ENCODE measurements at regions not wholly inside any gene's neighbourhood (a gene's known extent, or its start where the extent isn't known, plus 50 kb on each side); places are given as distances from the start of the nearest gene placed in this dataset.

- H3K18ac ChIP-seq (ENCODE audit: low read length): no peak overlapping the region
- WGBS, 2 donors (ENCODE audit: extremely low coverage in 2 of 2, insufficient read length in 2 of 2, insufficient replicate concordance in 1 of 2): no CpG with 5 or more reads among the region's 3 CpGs
These were observed 795.6 kb downstream of the REEP3 start for GRCh38 chr10:64316833-64317232.

GRCh38 chr10:64320448-64320847 lies 799.2 kb downstream of the REEP3 start:
- no peaks in the 10 kb centered on the region for H3K9me3 ChIP-seq (replicated peaks in 1 of 2; ENCODE audit: control insufficient read depth in 2 of 2, insufficient read depth in 1 of 2, low read depth in 1 of 2, low read length in 2 of 2)
- H3K14ac ChIP-seq (ENCODE audit: low read length): no peak overlapping the region
- no peak overlapping the region for H2BK15ac ChIP-seq (ENCODE audit: low read length)
- no peaks in the 10 kb centered on the region for H3K36me3 ChIP-seq (replicated peaks in 1 of 2; ENCODE audit: control insufficient read depth in 2 of 2, insufficient read depth in 2 of 2, low read length in 2 of 2)
- no peak overlapping the region for H3K23ac ChIP-seq (ENCODE audit: low read depth, low read length, poor library complexity)
- WGBS, 2 donors (ENCODE audit: extremely low coverage in 2 of 2, insufficient read length in 2 of 2, insufficient replicate concordance in 1 of 2): no CpG with 5 or more reads among the region's 6 CpGs
- no peak for DNase-seq (ENCODE audit: low spot score)
- H2BK5ac ChIP-seq (ENCODE audit: low read length): no peak overlapping the region
- H3K27ac ChIP-seq (replicated peaks; ENCODE audit: low read length): no peak overlapping the region
- no peaks in the 10 kb centered on the region for H3K79me1 ChIP-seq (ENCODE audit: low read depth, low read length)
- H3K27me3 ChIP-seq (ENCODE audit: control insufficient read depth in 3 of 3, insufficient read depth in 3 of 3, low read depth in 1 of 3, low read length in 3 of 3): no peaks in the 10 kb centered on the region
- no peak overlapping the region for H2BK120ac ChIP-seq (ENCODE audit: low read depth, low read length)
- no peak overlapping the region for H2BK12ac ChIP-seq (ENCODE audit: low read length)
- H3K18ac ChIP-seq (ENCODE audit: low read length): no peak overlapping the region
- no peak overlapping the region for H3K4me2 ChIP-seq (ENCODE audit: insufficient read depth, low read length, poor library complexity, severe bottlenecking)
- H3K4ac ChIP-seq (ENCODE audit: low read length): no peak overlapping the region
- no peak overlapping the region for H3K4me3 ChIP-seq (ENCODE audit: low read length in 2 of 2)
- H4K8ac ChIP-seq (ENCODE audit: low read depth, low read length): no peak overlapping the region
- no peaks in the 10 kb centered on the region for H3K4me1 ChIP-seq (ENCODE audit: control insufficient read depth in 2 of 2, insufficient read depth in 1 of 2, low read depth in 1 of 2, low read length in 2 of 2)
- no peak overlapping the region for H2AK5ac ChIP-seq (ENCODE audit: low read depth, low read length)
- no peak overlapping the region for H2AFZ ChIP-seq (ENCODE audit: low read length)
- H4K91ac ChIP-seq (ENCODE audit: low read depth, low read length, poor library complexity): no peak overlapping the region
- H3K9ac ChIP-seq (ENCODE audit: low read depth, low read length, poor library complexity): no peak overlapping the region

More at GRCh38 chr10:64316833-64317232, 795.6 kb downstream of the REEP3 start:
- no peaks in the 10 kb centered on the region for H3K27me3 ChIP-seq (ENCODE audit: control insufficient read depth in 3 of 3, insufficient read depth in 3 of 3, low read depth in 1 of 3, low read length in 3 of 3)
- no peaks in the 10 kb centered on the region for H3K79me1 ChIP-seq (ENCODE audit: low read depth, low read length)
- H3K27ac ChIP-seq (replicated peaks; ENCODE audit: low read length): no peak overlapping the region
- H3K36me3 ChIP-seq (replicated peaks in 1 of 2; ENCODE audit: control insufficient read depth in 2 of 2, insufficient read depth in 2 of 2, low read length in 2 of 2): no peaks in the 10 kb centered on the region
- H2BK5ac ChIP-seq (ENCODE audit: low read length): no peak overlapping the region
- no peak overlapping the region for H2AFZ ChIP-seq (ENCODE audit: low read length)
- H2AK5ac ChIP-seq (ENCODE audit: low read depth, low read length): no peak overlapping the region
- no peak overlapping the region for H3K4me2 ChIP-seq (ENCODE audit: insufficient read depth, low read length, poor library complexity, severe bottlenecking)
- no peak overlapping the region for H4K91ac ChIP-seq (ENCODE audit: low read depth, low read length, poor library complexity)
- no peak overlapping the region for H3K14ac ChIP-seq (ENCODE audit: low read length)
- no peaks in the 10 kb centered on the region for H3K4me1 ChIP-seq (ENCODE audit: control insufficient read depth in 2 of 2, insufficient read depth in 1 of 2, low read depth in 1 of 2, low read length in 2 of 2)
- H3K4me3 ChIP-seq (ENCODE audit: low read length in 2 of 2): no peak overlapping the region
- H2BK15ac ChIP-seq (ENCODE audit: low read length): no peak overlapping the region
- no peak overlapping the region for H2BK12ac ChIP-seq (ENCODE audit: low read length)
- H3K4ac ChIP-seq (ENCODE audit: low read length): no peak overlapping the region
- H2BK120ac ChIP-seq (ENCODE audit: low read depth, low read length): no peak overlapping the region
- no peak overlapping the region for H3K9ac ChIP-seq (ENCODE audit: low read depth, low read length, poor library complexity)
- no peaks in the 10 kb centered on the region for H3K9me3 ChIP-seq (replicated peaks in 1 of 2; ENCODE audit: control insufficient read depth in 2 of 2, insufficient read depth in 1 of 2, low read depth in 1 of 2, low read length in 2 of 2)
- no peak overlapping the region for H4K8ac ChIP-seq (ENCODE audit: low read depth, low read length)
- no peak for DNase-seq (ENCODE audit: low spot score)
- no peak overlapping the region for H3K23ac ChIP-seq (ENCODE audit: low read depth, low read length, poor library complexity)

- Histone ChIP-seq H3K79me1 (ENCODE audit: low read depth, low read length) (peaks cover 2% of the 10 kb centered on the region), H4K8ac (ENCODE audit: low read depth, low read length) (no peak overlapping the region), H2AFZ (ENCODE audit: low read length) (no peak overlapping the region), H3K27me3 (ENCODE audit: control insufficient read depth in 3 of 3, insufficient read depth in 3 of 3, low read depth in 1 of 3, low read length in 3 of 3) (no peaks in the 10 kb centered on the region), H3K9me3 (replicated peaks in 1 of 2; ENCODE audit: control insufficient read depth in 2 of 2, insufficient read depth in 1 of 2, low read depth in 1 of 2, low read length in 2 of 2) (no peaks in the 10 kb centered on the region), H2BK120ac (ENCODE audit: low read depth, low read length) (no peak overlapping the region), H2BK15ac (ENCODE audit: low read length) (no peak overlapping the region), H3K4me2 (ENCODE audit: insufficient read depth, low read length, poor library complexity, severe bottlenecking) (no peak overlapping the region), H2BK5ac (ENCODE audit: low read length) (no peak overlapping the region), H3K9ac (ENCODE audit: low read depth, low read length, poor library complexity) (no peak overlapping the region), H2AK5ac (ENCODE audit: low read depth, low read length) (no peak overlapping the region), H2BK12ac (ENCODE audit: low read length) (no peak overlapping the region), H3K27ac (replicated peaks; ENCODE audit: low read length) (no peak overlapping the region), H3K36me3 (replicated peaks in 1 of 2; ENCODE audit: control insufficient read depth in 2 of 2, insufficient read depth in 2 of 2, low read length in 2 of 2) (no peaks in the 10 kb centered on the region), H3K14ac (ENCODE audit: low read length) (no peak overlapping the region), H3K23ac (ENCODE audit: low read depth, low read length, poor library complexity) (no peak overlapping the region), H3K18ac (ENCODE audit: low read length) (no peak overlapping the region), H3K4me1 (ENCODE audit: control insufficient read depth in 2 of 2, insufficient read depth in 1 of 2, low read depth in 1 of 2, low read length in 2 of 2) (no peaks in the 10 kb centered on the region), H3K4ac (ENCODE audit: low read length) (no peak overlapping the region), H4K91ac (ENCODE audit: low read depth, low read length, poor library complexity) (no peak overlapping the region), H3K4me3 (ENCODE audit: low read length in 2 of 2) (no peak overlapping the region)
- no peak for DNase-seq (ENCODE audit: low spot score)
- WGBS, 2 donors (ENCODE audit: extremely low coverage in 2 of 2, insufficient read length in 2 of 2, insufficient replicate concordance in 1 of 2): no CpG with 5 or more reads among the region's 5 CpGs
These were observed 808.3 kb downstream of the REEP3 start for GRCh38 chr10:64329510-64329909.

GRCh38 chr10:64332551-64332950 lies 811.4 kb downstream of the REEP3 start:
- Histone ChIP-seq H3K36me3 (replicated peaks in 1 of 2; ENCODE audit: control insufficient read depth in 2 of 2, insufficient read depth in 2 of 2, low read length in 2 of 2) (no peaks in the 10 kb centered on the region), H3K23ac (ENCODE audit: low read depth, low read length, poor library complexity) (no peak overlapping the region), H3K79me1 (ENCODE audit: low read depth, low read length) (peaks cover 2% of the 10 kb centered on the region), H3K27ac (replicated peaks; ENCODE audit: low read length) (no peak overlapping the region), H2AFZ (ENCODE audit: low read length) (no peak overlapping the region), H2BK120ac (ENCODE audit: low read depth, low read length) (no peak overlapping the region), H2BK5ac (ENCODE audit: low read length) (no peak overlapping the region), H2BK12ac (ENCODE audit: low read length) (no peak overlapping the region), H4K91ac (ENCODE audit: low read depth, low read length, poor library complexity) (no peak overlapping the region), H3K4ac (ENCODE audit: low read length) (no peak overlapping the region), H3K4me3 (ENCODE audit: low read length in 2 of 2) (no peak overlapping the region), H3K9me3 (replicated peaks in 1 of 2; ENCODE audit: control insufficient read depth in 2 of 2, insufficient read depth in 1 of 2, low read depth in 1 of 2, low read length in 2 of 2) (no peaks in the 10 kb centered on the region), H2BK15ac (ENCODE audit: low read length) (no peak overlapping the region), H3K9ac (ENCODE audit: low read depth, low read length, poor library complexity) (no peak overlapping the region), H2AK5ac (ENCODE audit: low read depth, low read length) (no peak overlapping the region), H3K27me3 (ENCODE audit: control insufficient read depth in 3 of 3, insufficient read depth in 3 of 3, low read depth in 1 of 3, low read length in 3 of 3) (no peaks in the 10 kb centered on the region), H3K14ac (ENCODE audit: low read length) (no peak overlapping the region), H3K18ac (ENCODE audit: low read length) (no peak overlapping the region), H4K8ac (ENCODE audit: low read depth, low read length) (no peak overlapping the region), H3K4me1 (ENCODE audit: control insufficient read depth in 2 of 2, insufficient read depth in 1 of 2, low read depth in 1 of 2, low read length in 2 of 2) (no peaks in the 10 kb centered on the region), H3K4me2 (ENCODE audit: insufficient read depth, low read length, poor library complexity, severe bottlenecking) (no peak overlapping the region)
- no CpG with 5 or more reads among the region's 1 CpG for WGBS, 2 donors (ENCODE audit: extremely low coverage in 2 of 2, insufficient read length in 2 of 2, insufficient replicate concordance in 1 of 2)
- DNase-seq (ENCODE audit: low spot score): no peak

All from neuronal stem cell (in vitro differentiated cells).